ENCODE measurements at regions not wholly inside any gene's neighbourhood (a gene's known extent, or its start where the extent isn't known, plus 50 kb on each side); places are given as distances from the start of the nearest gene placed in this dataset.
"Not testable (repeated sequence)": the region's sequence is repeated elsewhere in the genome, so short reads cannot be mapped to it uniquely, and the experiment has no call there.

- peak; percentile 58 for DNase-seq
Observed at GRCh38 chr22:25462474-25463346, 101.8 kb upstream of the GRK3 start.

GRCh38 chr22:25463347-25463628 lies 101.2 kb upstream of the GRK3 start:
- not testable (repeated sequence) for DNase-seq

- DNase-seq: not testable (repeated sequence)
Observed at GRCh38 chr22:25464326-25464725, 100.1 kb upstream of the GRK3 start.

- DNase-seq: no peak
Observed at GRCh38 chr22:25465949-25466348, 98.5 kb upstream of the GRK3 start.

- DNase-seq: no peak
Observed at GRCh38 chr22:25472382-25472781, 92.1 kb upstream of the GRK3 start.

- DNase-seq: peak; percentile 68
Observed at GRCh38 chr22:25475257-25476022, 89.0 kb upstream of the GRK3 start.

GRCh38 chr22:25477358-25477757 lies 87.1 kb upstream of the GRK3 start:
- DNase-seq: no peak

- DNase-seq: no peak
Observed at GRCh38 chr22:25478111-25478510, 86.4 kb upstream of the GRK3 start.

- no peak for DNase-seq
Observed at GRCh38 chr22:25478528-25478927, 85.9 kb upstream of the GRK3 start.

- not testable (repeated sequence) for DNase-seq
Observed at GRCh38 chr22:25480868-25481267, 83.6 kb upstream of the GRK3 start.

GRCh38 chr22:25482091-25482760 lies 82.2 kb upstream of the GRK3 start:
- no peak for DNase-seq

GRCh38 chr22:25482868-25483639 lies 81.4 kb upstream of the GRK3 start:
- DNase-seq: no peak

- DNase-seq: no peak
Observed at GRCh38 chr22:25483931-25484330, 80.5 kb upstream of the GRK3 start.

GRCh38 chr22:25484521-25485315 lies 79.8 kb upstream of the GRK3 start:
- no peak for DNase-seq

- DNase-seq: no peak
Observed at GRCh38 chr22:25485626-25486545, 78.6 kb upstream of the GRK3 start.

- DNase-seq: no peak
Observed at GRCh38 chr22:25487508-25487907, 77.0 kb upstream of the GRK3 start.

- peak; percentile 91 for DNase-seq
Observed at GRCh38 chr22:25488244-25489020, 76.0 kb upstream of the GRK3 start.

GRCh38 chr22:25489947-25490346 lies 74.5 kb upstream of the GRK3 start:
- no peak for DNase-seq

- DNase-seq: no peak
Observed at GRCh38 chr22:25490896-25491295, 73.6 kb upstream of the GRK3 start.

- DNase-seq: no peak
Observed at GRCh38 chr22:25492162-25492561, 72.3 kb upstream of the GRK3 start.

All from NCI-H2227 treated with DMSO at 0.1 percent for 48 hours (cell line).